ENCODE measurements at regions not wholly inside any gene's neighbourhood (a gene's known extent, or its start where the extent isn't known, plus 50 kb on each side); places are given as distances from the start of the nearest gene placed in this dataset.

GRCh38 chr1:244337839-244338238, 113.9 kb downstream of the ADSS2 start:
- DNase-seq: no peak
- Histone ChIP-seq H3K27ac (no peak overlapping the region), H3K4me3 (no peak overlapping the region), H3K4me1 (no peaks in the 10 kb centered on the region), H3K36me3 (no peaks in the 10 kb centered on the region), H3K27me3 (no peaks in the 10 kb centered on the region), H3K9me3 (no peaks in the 10 kb centered on the region)
- intact Hi-C loops (cut with DNase I): no loop called here
- no peak for ATAC-seq
- TF ChIP-seq, protein P1, sequence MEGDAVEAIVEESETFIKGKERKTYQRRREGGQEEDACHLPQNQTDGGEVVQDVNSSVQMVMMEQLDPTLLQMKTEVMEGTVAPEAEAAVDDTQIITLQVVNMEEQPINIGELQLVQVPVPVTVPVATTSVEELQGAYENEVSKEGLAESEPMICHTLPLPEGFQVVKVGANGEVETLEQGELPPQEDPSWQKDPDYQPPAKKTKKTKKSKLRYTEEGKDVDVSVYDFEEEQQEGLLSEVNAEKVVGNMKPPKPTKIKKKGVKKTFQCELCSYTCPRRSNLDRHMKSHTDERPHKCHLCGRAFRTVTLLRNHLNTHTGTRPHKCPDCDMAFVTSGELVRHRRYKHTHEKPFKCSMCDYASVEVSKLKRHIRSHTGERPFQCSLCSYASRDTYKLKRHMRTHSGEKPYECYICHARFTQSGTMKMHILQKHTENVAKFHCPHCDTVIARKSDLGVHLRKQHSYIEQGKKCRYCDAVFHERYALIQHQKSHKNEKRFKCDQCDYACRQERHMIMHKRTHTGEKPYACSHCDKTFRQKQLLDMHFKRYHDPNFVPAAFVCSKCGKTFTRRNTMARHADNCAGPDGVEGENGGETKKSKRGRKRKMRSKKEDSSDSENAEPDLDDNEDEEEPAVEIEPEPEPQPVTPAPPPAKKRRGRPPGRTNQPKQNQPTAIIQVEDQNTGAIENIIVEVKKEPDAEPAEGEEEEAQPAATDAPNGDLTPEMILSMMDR (IDR thresholded peaks at IDR 0.05): no peak

- Histone ChIP-seq H3K27ac (no peak overlapping the region), H3K4me1 (no peaks in the 10 kb centered on the region), H3K27me3 (no peaks in the 10 kb centered on the region), H3K9me3 (no peaks in the 10 kb centered on the region), H3K36me3 (no peaks in the 10 kb centered on the region), H3K4me3 (no peak overlapping the region)
- DNase-seq (no peak), ATAC-seq (no peak)
- TF ChIP-seq, protein P1 (IDR thresholded peaks at IDR 0.05): no peak
- intact Hi-C loops (cut with DNase I): no loop called here
Observed at GRCh38 chr1:244339073-244339692, 112.5 kb downstream of the ADSS2 start.

DNA sequence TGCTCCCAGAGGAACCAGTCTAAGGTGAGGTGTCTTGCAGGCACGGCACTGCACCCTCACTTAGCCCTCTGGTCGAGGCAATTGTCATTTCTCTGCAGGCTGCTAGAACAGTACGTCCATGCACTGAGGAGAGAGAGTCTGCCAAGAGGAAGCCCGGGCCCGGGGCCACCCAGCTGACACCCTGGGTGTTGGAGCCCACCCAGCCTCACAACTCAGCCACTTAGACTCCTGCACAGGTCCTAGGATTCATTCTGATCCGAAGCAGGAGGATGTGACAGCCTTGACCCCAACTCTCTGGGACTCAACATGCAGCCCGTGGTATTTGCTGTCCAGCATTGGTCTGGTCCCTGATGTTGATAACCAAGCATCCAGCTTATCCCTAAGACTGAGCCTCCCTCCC, 111.9 kb downstream of the ADSS2 start:
- intact Hi-C loops (cut with DNase I): no loop called here
- H3K9me3 ChIP-seq: no peaks in the 10 kb centered on the region
- no peak overlapping the region for H3K4me3 ChIP-seq
- no peak overlapping the region for H3K27ac ChIP-seq
- no peaks in the 10 kb centered on the region for H3K27me3 ChIP-seq
- no peaks in the 10 kb centered on the region for H3K4me1 ChIP-seq
- H3K36me3 ChIP-seq: no peaks in the 10 kb centered on the region
- TF ChIP-seq, protein P1 (IDR thresholded peaks at IDR 0.05): no peak
- DNase-seq (no peak), ATAC-seq (no peak)

GRCh38 chr1:244340396-244340795, 111.3 kb downstream of the ADSS2 start:
- Histone ChIP-seq H3K9me3 (no peaks in the 10 kb centered on the region), H3K4me3 (no peak overlapping the region), H3K36me3 (no peaks in the 10 kb centered on the region), H3K27ac (no peak overlapping the region), H3K27me3 (no peaks in the 10 kb centered on the region), H3K4me1 (no peaks in the 10 kb centered on the region)
- intact Hi-C loops (cut with DNase I): no loop called here
- ATAC-seq (no peak), DNase-seq (no peak)
- TF ChIP-seq, protein P1 (IDR thresholded peaks at IDR 0.05): no peak

GRCh38 chr1:244341455-244342450, 110.0 kb downstream of the ADSS2 start:
- Histone ChIP-seq H3K36me3 (no peaks in the 10 kb centered on the region), H3K4me1 (no peaks in the 10 kb centered on the region), H3K4me3 (no peak overlapping the region), H3K9me3 (no peaks in the 10 kb centered on the region), H3K27me3 (no peaks in the 10 kb centered on the region), H3K27ac (no peak overlapping the region)
- ATAC-seq (peak; percentile 47), DNase-seq (no peak)
- TF ChIP-seq, protein P1 (IDR thresholded peaks at IDR 0.05): no peak
- intact Hi-C loops (cut with DNase I): no loop called here

Data from upper lobe of right lung (tissue), 1 donor.